Brain microvascular endothelial cell (primary cell): ENCODE measurements at regions not wholly inside any gene's neighbourhood (a gene's known extent, or its start where the extent isn't known, plus 50 kb on each side); places are given as distances from the start of the nearest gene placed in this dataset.

Experiments used
- DNase-seq: peaks from one replicate; pipeline ENCODE4 v3.0.0-alpha.2; 2020
- H3K27ac ChIP-seq: fragments of 250-450 bp; sonication (Bioruptor Pico); 2 replicates; pipeline ENCODE4 v1.5.1; 2020; ENCODE audit warnings: mild to moderate bottlenecking, moderate library complexity
- H3K27me3 ChIP-seq: fragments of 250-450 bp; sonication (Bioruptor Pico); replicated peaks from 2 replicates; pipeline ENCODE4 v1.5.1; 2020; ENCODE audit warnings: mild to moderate bottlenecking
- H3K36me3 ChIP-seq: fragments of 250-450 bp; sonication (Bioruptor Pico); replicated peaks from 2 replicates; pipeline ENCODE4 v1.5.1; 2020; ENCODE audit warnings: mild to moderate bottlenecking
- H3K4me3 ChIP-seq: 2 replicates; pipeline ENCODE4 v1.5.1; 2011; ENCODE audit warnings: low read depth, mild to moderate bottlenecking, control low read depth, low read length, moderate library complexity
- CTCF ChIP-seq: IDR thresholded peaks from 2 replicates; pipeline ENCODE4 v1.5.1; 2011; ENCODE audit warnings: low read depth, mild to moderate bottlenecking, moderate library complexity, low read length, control low read depth, inconsistent platforms; ENCODE audit errors: missing control alignments
- in situ Hi-C: cut with HindIII; loops from 2 replicates; pipeline ENCODE4 v1.10.0; 2017; ENCODE audit warnings: low sequenced_read_pairs, low pct_ligation_motif_present

DNA sequence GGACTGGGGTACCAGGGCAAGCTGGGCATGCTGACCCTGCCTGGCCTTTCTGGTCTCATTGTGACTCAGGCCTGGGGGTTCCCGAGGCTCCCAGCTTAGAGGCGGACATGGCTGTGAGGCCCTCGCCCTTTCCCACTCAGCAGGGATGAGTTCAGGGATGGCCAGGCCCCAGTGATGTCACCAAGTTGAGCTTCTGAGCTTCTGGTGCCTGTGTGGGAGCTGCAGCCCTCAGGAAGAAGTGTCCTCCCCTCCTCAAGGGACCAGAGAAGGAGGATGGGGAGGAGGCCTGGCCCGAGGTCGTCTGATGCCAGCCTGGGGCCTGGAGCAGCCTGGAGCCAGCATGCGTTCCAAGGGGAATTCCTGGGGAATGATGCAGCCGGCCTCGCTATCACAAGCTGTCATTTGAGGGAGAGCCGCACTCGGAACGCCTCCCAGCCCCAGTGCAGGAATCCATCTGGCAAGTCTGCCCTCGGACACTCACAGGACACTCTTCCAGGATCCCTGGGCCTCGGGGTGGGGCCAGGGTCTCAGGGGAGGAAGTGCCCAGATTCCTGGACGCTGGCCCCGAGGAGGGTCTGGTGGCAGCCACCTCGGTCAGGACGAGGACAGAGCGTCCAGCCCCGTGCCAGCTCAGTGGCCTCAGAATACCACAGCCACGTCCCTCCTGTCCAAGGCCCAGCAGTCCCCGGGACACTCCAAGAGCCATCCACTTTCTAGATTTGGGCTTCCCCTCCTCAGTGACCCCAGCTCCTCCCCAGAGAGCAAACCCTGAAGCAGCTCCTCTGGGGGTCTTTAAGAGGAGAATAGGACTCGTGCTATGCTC, 61.2 kb upstream of the GPC1 start:
- Histone ChIP-seq H3K4me3 (no peak overlapping the region), H3K27me3 (no peaks in the 10 kb centered on the region), H3K27ac (peak overlapping the region; percentile 3), H3K36me3 (no peaks in the 10 kb centered on the region)
- in situ Hi-C loops: no loop called here
- peak; percentile 82 for DNase-seq
- TF ChIP-seq CTCF: no peak

DNA sequence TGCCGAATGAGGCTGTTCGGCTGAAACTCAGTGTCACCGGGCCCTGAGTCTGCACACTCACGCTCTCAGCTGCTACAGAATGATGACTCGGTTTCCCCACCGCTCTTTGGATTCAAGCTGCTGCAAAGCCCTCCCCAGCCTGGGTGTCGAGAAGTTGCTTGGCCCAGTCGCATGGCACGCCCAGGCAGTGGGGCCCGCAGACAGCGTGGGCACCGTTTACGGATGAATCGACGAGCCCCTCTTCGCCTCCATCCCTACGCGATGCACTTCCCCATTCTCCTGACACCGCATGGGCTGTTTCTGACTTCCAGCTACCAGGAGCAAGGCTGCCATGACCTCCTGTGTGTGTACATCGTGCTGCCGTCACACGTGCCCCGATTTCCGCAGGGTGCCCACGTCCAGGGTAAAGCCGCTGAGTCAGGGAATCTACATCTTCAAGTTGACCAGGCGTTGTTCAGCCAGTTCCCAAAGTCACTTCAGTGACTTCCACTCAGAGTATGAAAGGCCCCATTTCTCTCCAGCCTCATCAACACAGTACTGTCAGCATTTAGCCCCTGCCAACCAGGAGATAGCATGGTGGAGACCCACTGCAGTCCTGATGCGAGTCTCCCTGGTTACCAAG, 60.3 kb upstream of the GPC1 start:
- no peaks in the 10 kb centered on the region for H3K36me3 ChIP-seq
- no peaks in the 10 kb centered on the region for H3K27me3 ChIP-seq
- no peak overlapping the region for H3K27ac ChIP-seq
- H3K4me3 ChIP-seq: no peak overlapping the region
- no peak for TF ChIP-seq CTCF
- DNase-seq: no peak
- in situ Hi-C loops: no loop called here

- peak; percentile 15 for TF ChIP-seq CTCF
- in situ Hi-C loops: no loop called here
- no peaks in the 10 kb centered on the region for H3K36me3 ChIP-seq
- no peak overlapping the region for H3K4me3 ChIP-seq
- H3K27me3 ChIP-seq: no peaks in the 10 kb centered on the region
- no peak for DNase-seq
- H3K27ac ChIP-seq: no peak overlapping the region
Measured at GRCh38 chr2:240376739-240377138, 58.7 kb upstream of the GPC1 start.

DNA sequence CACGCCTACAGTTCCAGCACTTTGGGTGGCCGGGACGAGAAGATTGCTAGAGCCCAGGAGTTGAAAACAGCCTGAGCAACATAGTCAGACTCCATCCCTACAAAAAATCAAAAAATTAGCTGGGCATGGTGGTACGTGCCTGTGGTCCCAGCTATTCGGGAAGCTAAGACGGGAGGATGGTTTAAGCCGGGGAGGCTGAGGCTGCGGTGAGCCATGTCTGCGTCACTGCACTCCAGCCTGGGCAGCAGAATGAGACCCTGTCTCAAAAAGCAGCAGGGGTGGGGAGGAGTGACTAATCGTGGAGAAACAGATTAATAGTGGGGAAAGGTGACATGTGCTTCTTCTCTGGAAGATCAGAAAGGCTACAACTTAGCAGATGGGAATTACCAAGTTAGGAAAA, 58.1 kb upstream of the GPC1 start:
- no peak for TF ChIP-seq CTCF
- in situ Hi-C loops: no loop called here
- H3K36me3 ChIP-seq: no peaks in the 10 kb centered on the region

GRCh38 chr2:240379089-240379636, 56.3 kb upstream of the GPC1 start:
- H3K27ac ChIP-seq: no peak overlapping the region
- in situ Hi-C loops: no loop called here
- no peaks in the 10 kb centered on the region for H3K36me3 ChIP-seq
- DNase-seq: no peak
- H3K4me3 ChIP-seq: no peak overlapping the region
- TF ChIP-seq CTCF: no peak
- no peaks in the 10 kb centered on the region for H3K27me3 ChIP-seq

More for the DNA sequence above, 58.1 kb upstream of the GPC1 start:
- DNase-seq: no peak
- Histone ChIP-seq H3K27me3 (no peaks in the 10 kb centered on the region), H3K4me3 (no peak overlapping the region), H3K27ac (no peak overlapping the region)
